GM20000 (cell line): ENCODE measurements at regions not wholly inside any gene's neighbourhood (a gene's known extent, or its start where the extent isn't known, plus 50 kb on each side); places are given as distances from the start of the nearest gene placed in this dataset.
"Not testable (repeated sequence)": the region's sequence is repeated elsewhere in the genome, so short reads cannot be mapped to it uniquely, and the experiment has no call there.

ENCODE experiments used
- DNase-seq: peaks from one replicate; pipeline ENCODE4 v3.0.0; 2012; ENCODE audit warnings: low spot score
- CTCF ChIP-seq: IDR thresholded peaks from 2 replicates; pipeline ENCODE4 v1.5.1; 2012; ENCODE audit warnings: mild to moderate bottlenecking, control low read depth; ENCODE audit errors: extremely low read depth, missing control alignments

- DNase-seq: no peak
- TF ChIP-seq CTCF: no peak
Observed at GRCh38 chr11:80700386-80700785, 1259.6 kb upstream of the TENM4 start.

GRCh38 chr11:80699406-80700177 lies 1258.8 kb upstream of the TENM4 start:
- DNase-seq: not testable (repeated sequence)

GRCh38 chr11:80698637-80699036 lies 1257.8 kb upstream of the TENM4 start:
- DNase-seq: no peak
- no peak for TF ChIP-seq CTCF

GRCh38 chr11:80694385-80694784 lies 1253.6 kb upstream of the TENM4 start:
- DNase-seq: no peak
- no peak for TF ChIP-seq CTCF

- no peak for TF ChIP-seq CTCF
- DNase-seq: no peak
Observed at GRCh38 chr11:80687941-80688340, 1247.1 kb upstream of the TENM4 start.

- TF ChIP-seq CTCF: no peak
- no peak for DNase-seq
Observed at GRCh38 chr11:80686889-80687288, 1246.1 kb upstream of the TENM4 start.

GRCh38 chr11:80673566-80673965 lies 1232.7 kb upstream of the TENM4 start:
- no peak for DNase-seq

More at GRCh38 chr11:80673566-80673965, 1232.7 kb upstream of the TENM4 start:
- no peak for TF ChIP-seq CTCF
